ENCODE measurements at regions not wholly inside any gene's neighbourhood (a gene's known extent, or its start where the extent isn't known, plus 50 kb on each side); places are given as distances from the start of the nearest gene placed in this dataset.

DNA sequence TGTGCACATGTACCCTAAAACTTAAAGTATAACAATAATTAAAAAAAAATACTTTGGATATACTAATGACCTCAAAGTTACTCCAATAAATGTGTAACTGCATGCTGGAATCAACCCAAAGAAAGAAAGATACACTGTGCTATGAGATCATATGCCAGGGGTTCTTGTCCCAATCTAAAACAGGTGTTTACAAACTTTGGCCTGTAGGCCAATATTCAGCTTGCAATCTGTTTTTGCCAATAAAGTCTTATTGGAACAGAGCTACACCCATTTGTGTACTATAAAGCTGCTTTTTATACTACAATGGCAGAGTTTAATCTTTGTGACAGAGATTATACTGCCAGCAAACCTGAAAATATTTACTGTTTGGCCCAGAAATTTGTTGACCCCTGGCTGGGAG is 138.8 kb upstream of the AFF2 start:
- Mint-ChIP-seq H3K4me3 (ENCODE audit: low read depth) (no peak overlapping the region), H3K36me3 (ENCODE audit: insufficient read depth) (peaks cover 2% of the 10 kb centered on the region), H3K27ac (no peak overlapping the region), H3K4me1 (ENCODE audit: low read depth) (peaks cover 4% of the 10 kb centered on the region), H3K27me3 (no peaks in the 10 kb centered on the region), H3K9me3 (ENCODE audit: low read depth) (peaks cover 23% of the 10 kb centered on the region)
- DNase-seq (ENCODE audit: low spot score, unreplicated experiment), result no peak
- TF ChIP-seq, protein P1, sequence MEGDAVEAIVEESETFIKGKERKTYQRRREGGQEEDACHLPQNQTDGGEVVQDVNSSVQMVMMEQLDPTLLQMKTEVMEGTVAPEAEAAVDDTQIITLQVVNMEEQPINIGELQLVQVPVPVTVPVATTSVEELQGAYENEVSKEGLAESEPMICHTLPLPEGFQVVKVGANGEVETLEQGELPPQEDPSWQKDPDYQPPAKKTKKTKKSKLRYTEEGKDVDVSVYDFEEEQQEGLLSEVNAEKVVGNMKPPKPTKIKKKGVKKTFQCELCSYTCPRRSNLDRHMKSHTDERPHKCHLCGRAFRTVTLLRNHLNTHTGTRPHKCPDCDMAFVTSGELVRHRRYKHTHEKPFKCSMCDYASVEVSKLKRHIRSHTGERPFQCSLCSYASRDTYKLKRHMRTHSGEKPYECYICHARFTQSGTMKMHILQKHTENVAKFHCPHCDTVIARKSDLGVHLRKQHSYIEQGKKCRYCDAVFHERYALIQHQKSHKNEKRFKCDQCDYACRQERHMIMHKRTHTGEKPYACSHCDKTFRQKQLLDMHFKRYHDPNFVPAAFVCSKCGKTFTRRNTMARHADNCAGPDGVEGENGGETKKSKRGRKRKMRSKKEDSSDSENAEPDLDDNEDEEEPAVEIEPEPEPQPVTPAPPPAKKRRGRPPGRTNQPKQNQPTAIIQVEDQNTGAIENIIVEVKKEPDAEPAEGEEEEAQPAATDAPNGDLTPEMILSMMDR (IDR thresholded peaks at IDR 0.05; ENCODE audit: unreplicated experiment), result no peak

DNA sequence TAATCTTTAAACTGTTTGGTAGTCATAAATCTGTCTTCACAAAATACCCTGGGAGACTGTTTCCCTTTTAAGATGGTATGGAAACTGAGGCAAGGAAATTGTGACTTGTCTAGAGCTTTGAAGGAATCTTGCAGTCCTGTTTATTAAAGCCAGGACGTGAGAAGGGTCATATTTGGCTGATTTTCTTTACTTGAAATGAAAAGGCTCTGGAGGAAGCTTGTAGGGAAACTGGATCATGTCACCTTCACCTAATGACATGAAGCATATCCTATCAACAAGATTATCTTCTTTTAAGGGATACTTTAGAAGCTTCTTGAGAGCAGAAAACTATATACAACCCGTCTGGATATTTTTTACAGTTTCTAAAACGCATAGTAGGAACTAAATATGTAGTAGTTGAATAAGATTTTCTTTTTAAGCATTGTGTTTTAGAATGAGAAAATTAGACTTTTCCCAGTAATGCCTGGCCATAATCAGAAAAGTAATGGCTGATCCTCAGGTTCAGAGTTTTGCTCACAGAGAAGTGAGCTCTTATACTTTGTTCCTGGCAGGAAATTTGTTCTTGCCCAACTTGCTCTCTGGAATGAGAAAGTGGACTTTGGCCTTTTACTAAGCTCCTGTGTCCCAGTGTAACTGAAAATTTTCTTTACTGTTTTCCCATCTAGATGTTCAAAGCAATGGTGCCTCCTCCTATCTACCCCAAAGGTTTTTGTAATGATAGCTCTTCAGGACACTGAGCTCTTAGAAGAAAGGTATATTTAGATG is 136.8 kb upstream of the AFF2 start:
- no peak for DNase-seq (ENCODE audit: low spot score, unreplicated experiment)
- H3K9me3 Mint-ChIP-seq (ENCODE audit: low read depth), result peaks cover 15% of the 10 kb centered on the region
- no peak overlapping the region for H3K27ac Mint-ChIP-seq
- no peaks in the 10 kb centered on the region for H3K27me3 Mint-ChIP-seq
- TF ChIP-seq, protein P1 (IDR thresholded peaks at IDR 0.05; ENCODE audit: unreplicated experiment), result no peak
- no peak overlapping the region for H3K4me3 Mint-ChIP-seq (ENCODE audit: low read depth)
- H3K4me1 Mint-ChIP-seq (ENCODE audit: low read depth), result peaks cover 4% of the 10 kb centered on the region
- peaks cover 2% of the 10 kb centered on the region for H3K36me3 Mint-ChIP-seq (ENCODE audit: insufficient read depth)

DNA sequence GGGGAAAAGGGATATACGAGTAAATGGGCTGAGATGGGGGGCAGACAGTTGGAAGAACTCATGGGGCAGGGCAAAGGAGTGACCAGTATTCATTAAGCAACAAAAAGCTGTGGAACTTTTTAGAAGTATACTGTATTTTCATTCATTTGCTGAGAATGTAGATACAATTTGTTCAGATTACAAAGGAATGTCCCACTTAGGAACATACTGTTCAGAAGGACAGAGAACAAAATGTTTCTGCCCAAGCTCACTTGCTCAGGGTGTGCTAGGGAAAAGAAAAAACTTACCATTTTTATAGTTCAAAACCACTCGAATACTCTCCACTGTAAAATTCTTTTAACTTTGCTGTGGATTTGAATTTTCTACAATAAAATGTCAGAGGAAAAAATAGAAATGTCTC is 135.2 kb upstream of the AFF2 start:
- H3K27me3 Mint-ChIP-seq, result no peaks in the 10 kb centered on the region
- H3K36me3 Mint-ChIP-seq (ENCODE audit: insufficient read depth), result no peaks in the 10 kb centered on the region
- DNase-seq (ENCODE audit: low spot score, unreplicated experiment), result no peak
- TF ChIP-seq, protein P1 (IDR thresholded peaks at IDR 0.05; ENCODE audit: unreplicated experiment), result no peak
- no peak overlapping the region for H3K4me3 Mint-ChIP-seq (ENCODE audit: low read depth)
- H3K4me1 Mint-ChIP-seq (ENCODE audit: low read depth), result peaks cover 4% of the 10 kb centered on the region
- no peak overlapping the region for H3K27ac Mint-ChIP-seq
- H3K9me3 Mint-ChIP-seq (ENCODE audit: low read depth), result peaks cover 15% of the 10 kb centered on the region

GRCh38 chrX:148371291-148371690 is 129.1 kb upstream of the AFF2 start:
- DNase-seq (ENCODE audit: low spot score, unreplicated experiment), result no peak
- H3K4me3 Mint-ChIP-seq (ENCODE audit: low read depth), result no peak overlapping the region
- H3K9me3 Mint-ChIP-seq (ENCODE audit: low read depth), result peaks cover 28% of the 10 kb centered on the region
- no peaks in the 10 kb centered on the region for H3K27me3 Mint-ChIP-seq
- no peak overlapping the region for H3K27ac Mint-ChIP-seq
- H3K36me3 Mint-ChIP-seq (ENCODE audit: insufficient read depth), result peaks cover 1% of the 10 kb centered on the region
- H3K4me1 Mint-ChIP-seq (ENCODE audit: low read depth), result peaks cover 2% of the 10 kb centered on the region
- TF ChIP-seq, protein P1 (IDR thresholded peaks at IDR 0.05; ENCODE audit: unreplicated experiment), result no peak

GRCh38 chrX:148372925-148373324 is 127.5 kb upstream of the AFF2 start:
- Mint-ChIP-seq H3K4me3 (ENCODE audit: low read depth) (no peak overlapping the region), H3K27ac (no peak overlapping the region), H3K4me1 (ENCODE audit: low read depth) (peaks cover 2% of the 10 kb centered on the region), H3K36me3 (ENCODE audit: insufficient read depth) (peaks cover 1% of the 10 kb centered on the region), H3K27me3 (no peaks in the 10 kb centered on the region), H3K9me3 (ENCODE audit: low read depth) (peaks cover 30% of the 10 kb centered on the region)
- no peak for DNase-seq (ENCODE audit: low spot score, unreplicated experiment)
- TF ChIP-seq, protein P1 (IDR thresholded peaks at IDR 0.05; ENCODE audit: unreplicated experiment), result no peak

Measured in progenitor cell of endocrine pancreas (in vitro differentiated cells).